ENCODE measurements at regions not wholly inside any gene's neighbourhood (a gene's known extent, or its start where the extent isn't known, plus 50 kb on each side); places are given as distances from the start of the nearest gene placed in this dataset.
"Not testable (repeated sequence)": the region's sequence is repeated elsewhere in the genome, so short reads cannot be mapped to it uniquely, and the experiment has no call there.

GRCh38 chr11:11717064-11717725, 95.4 kb upstream of the GALNT18 start:
- DNase-seq (ENCODE audit: low read depth in 2 of 2): no peak

- not testable (repeated sequence) for DNase-seq (ENCODE audit: low read depth in 2 of 2)
Observed at GRCh38 chr11:11715075-11715474, 93.3 kb upstream of the GALNT18 start.

GRCh38 chr11:11710556-11710955, 88.8 kb upstream of the GALNT18 start:
- no peak for DNase-seq (ENCODE audit: low read depth in 2 of 2)

DNA sequence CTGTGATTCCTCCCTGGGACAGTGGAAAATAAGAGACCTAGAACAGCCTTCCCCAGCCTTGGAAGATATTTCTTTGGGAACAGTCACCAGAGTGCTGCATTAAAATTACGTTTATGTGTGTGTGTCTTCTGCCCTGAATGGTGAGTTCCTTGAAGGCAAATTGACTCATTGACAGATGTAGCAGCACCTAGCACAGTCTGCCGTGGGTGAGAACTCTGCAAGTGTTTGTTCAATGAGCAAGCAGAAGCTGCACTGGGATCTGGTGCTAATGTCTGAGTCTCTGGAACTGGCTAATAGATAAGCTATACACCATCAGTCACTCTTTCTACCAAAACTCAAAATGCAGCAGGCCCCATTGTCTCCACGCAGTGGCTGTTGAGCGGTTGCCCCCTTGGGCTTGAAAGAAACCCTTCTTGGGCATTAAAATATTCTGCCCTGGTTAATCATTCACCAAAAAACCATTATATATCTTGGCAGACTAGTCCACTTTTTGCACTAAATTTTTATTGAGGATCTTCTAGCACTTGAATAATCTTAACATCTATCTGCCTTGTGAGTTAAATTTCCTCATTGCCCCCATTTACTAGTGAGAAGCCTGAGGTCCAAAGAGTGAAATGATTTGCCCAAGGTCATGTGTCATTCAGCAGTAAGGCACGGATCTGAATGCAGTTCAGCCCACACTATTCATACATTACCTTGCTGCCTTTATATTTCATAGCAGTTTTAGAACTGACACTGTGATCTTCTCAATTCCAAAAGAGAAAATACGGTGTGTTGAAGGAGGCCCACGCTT, 87.8 kb upstream of the GALNT18 start:
- DNase-seq (ENCODE audit: low read depth in 2 of 2): no peak

DNA sequence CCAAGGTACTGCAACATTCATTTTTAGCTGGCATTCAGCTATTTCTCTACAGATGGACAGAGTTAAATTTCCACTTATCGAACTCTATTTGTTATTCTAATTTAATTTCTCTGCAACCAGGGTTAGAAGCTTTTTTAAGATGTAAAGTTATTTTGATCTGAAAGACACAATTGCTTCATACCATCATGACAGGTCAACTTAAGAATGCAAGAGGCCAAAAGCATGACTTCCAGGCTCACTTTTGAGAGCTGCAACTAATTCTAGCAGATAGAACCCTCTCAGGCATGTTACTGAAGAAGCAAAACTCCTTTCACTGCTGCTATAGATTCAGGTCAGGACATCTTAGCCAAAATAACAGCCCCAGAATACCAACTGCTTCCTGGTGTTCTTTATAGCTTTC, 86.5 kb upstream of the GALNT18 start:
- DNase-seq (ENCODE audit: low read depth in 2 of 2): no peak

- no peak for DNase-seq (ENCODE audit: low read depth in 2 of 2)
Observed at GRCh38 chr11:11706028-11706427, 84.2 kb upstream of the GALNT18 start.

DNA sequence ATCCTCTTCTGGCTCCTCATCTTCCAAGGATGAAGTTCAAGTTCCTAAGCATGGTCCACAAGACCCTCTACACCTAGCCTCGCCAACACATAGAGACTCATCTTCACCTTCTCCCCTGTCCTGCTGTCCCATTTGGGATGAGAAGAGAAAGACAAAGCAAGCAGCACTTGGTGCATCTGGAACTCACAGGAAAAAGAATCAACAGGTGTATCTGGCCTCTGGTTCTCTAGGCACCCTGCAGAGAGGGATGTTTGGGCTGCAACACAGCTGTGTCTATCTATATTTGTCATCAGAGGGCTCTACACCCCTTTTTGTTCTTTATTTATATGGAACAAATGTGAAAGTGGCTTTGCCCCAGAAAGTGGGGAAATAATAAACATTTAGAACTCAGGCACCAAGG, 82.1 kb upstream of the GALNT18 start:
- DNase-seq (ENCODE audit: low read depth in 2 of 2): no peak

GRCh38 chr11:11701070-11701469, 79.3 kb upstream of the GALNT18 start:
- DNase-seq (ENCODE audit: low read depth in 2 of 2): no peak

GRCh38 chr11:11697796-11698195, 76.0 kb upstream of the GALNT18 start:
- DNase-seq (ENCODE audit: low read depth in 2 of 2): no peak

- no peak for DNase-seq (ENCODE audit: low read depth in 2 of 2)
Observed at GRCh38 chr11:11691296-11692151, 69.7 kb upstream of the GALNT18 start.

DNA sequence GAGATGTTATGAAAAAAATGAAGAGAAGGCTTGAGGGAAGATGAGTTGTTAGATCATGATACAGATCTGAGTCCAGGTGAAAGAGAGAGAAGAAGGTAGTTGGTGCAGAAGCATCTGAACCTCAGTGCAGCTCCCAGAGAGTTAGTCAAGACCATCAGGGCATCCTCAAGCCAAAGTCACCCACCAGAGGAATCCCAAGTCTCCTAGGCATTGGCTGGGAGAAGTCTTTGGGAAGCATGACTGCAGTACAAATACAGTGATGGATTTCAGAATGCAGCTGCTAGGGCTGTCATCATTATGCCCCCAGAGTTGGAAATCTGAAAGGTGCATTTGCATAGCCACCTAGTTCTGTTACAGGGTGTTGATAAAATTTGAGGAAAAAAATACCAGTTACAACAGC, 59.7 kb upstream of the GALNT18 start:
- DNase-seq (ENCODE audit: low read depth in 2 of 2): no peak

- DNase-seq (ENCODE audit: low read depth in 2 of 2): no peak
Observed at GRCh38 chr11:11677672-11678356, 56.0 kb upstream of the GALNT18 start.

DNA sequence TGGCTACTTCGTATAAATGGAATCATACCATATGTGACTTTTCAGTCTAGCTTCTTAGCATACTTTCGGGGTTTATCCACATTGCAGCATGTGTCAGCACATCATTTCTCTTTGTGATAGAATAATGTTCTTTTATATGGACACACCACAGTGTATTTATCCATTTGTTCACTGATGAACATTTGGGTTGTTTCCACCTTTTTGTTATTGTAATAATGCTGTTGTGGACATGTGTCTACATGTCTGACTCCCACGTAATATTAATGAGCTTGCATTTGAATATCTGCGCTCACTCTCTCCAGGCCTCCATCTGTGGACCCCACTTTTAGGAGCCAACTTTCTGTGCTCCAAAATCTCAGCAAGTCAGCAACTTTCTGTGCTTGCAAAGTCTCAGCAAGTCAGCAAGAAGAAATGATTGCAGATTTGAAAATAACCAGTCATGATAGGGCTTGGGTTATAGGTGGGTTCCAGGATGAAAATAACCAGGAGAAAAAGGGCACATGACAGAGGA, 53.9 kb upstream of the GALNT18 start:
- no peak for DNase-seq (ENCODE audit: low read depth in 2 of 2)

DNA sequence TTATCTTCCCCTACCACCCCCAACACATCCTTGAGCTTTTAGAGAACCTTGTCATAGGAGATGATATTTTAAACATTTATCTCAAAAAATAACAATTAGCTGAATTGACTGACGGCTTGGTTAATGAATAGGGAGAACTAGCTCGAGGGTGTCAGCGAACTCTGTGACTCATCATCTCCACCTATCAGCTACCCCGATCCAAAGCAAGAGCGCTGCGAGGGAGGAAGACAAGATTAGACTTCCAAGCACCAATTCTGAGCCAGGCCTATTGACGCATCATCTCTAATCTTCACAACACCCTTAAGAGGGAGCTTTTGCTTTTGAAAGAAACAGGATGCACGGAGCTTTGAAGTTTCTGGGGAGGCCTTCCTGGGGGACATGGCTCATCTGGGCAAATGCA, 51.0 kb upstream of the GALNT18 start:
- no peak for DNase-seq (ENCODE audit: low read depth in 2 of 2)

DNA sequence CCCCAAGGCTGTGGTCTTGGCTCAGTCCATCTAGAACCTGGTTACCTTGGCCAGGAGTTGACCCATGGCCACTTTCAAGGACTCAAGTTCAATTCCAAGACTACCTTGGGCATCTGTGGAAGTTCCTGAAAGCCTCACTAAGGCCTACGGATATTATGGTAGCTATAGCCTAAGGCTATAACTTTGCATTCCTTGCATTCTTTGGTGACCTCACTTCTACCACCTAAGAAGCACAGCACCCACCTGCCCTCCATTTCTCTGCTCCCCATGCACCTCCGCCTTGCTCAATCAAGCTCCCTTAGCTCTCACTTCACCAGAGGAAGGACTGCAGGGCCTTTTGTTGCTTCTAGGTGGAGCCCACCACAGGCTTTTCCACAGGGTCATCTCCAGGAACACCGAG, 50.3 kb upstream of the GALNT18 start:
- no peak for DNase-seq (ENCODE audit: low read depth in 2 of 2)
